CD4-positive, alpha-beta T cell treated with Interleukin-10 for 1 hour (primary cell): ENCODE measurements at regions not wholly inside any gene's neighbourhood (a gene's known extent, or its start where the extent isn't known, plus 50 kb on each side); places are given as distances from the start of the nearest gene placed in this dataset.
A peak's percentile ranks its signal among the peaks of the same experiment; 100 is the strongest.
"Not testable (repeated sequence)": the region's sequence is repeated elsewhere in the genome, so short reads cannot be mapped to it uniquely, and the experiment has no call there.

Experiments used
- DNase-seq: peaks from one replicate; pipeline ENCODE4 v3.0.0-alpha.2; 2020

DNA sequence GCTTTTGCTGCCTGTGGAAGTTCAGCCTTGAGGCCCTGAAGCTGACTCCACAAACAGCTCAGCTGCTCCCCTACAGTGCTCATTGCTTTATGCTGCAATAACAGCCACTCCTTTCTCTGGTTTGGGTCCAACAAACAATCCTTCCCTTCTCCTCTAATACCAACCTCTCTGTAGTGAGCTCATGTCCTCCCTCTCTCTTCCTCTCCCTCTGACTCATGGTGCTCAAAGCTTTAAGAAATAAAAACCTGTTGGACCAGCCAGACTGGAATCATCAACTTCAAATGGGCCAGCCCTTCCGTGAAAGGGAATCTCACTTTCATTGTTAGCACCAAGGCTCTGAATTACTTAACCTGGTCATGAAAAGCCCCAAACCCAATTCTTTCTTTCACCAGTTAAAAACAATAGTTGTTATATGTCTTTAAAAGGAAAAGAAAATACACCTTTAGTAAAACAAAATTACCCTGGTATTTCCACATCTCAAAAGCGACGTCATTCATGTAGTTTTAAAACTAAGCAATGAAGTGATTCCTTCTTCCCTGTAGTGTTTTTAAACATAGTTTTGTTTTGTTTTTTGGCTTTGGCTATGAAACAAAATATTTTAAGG, 126.4 kb downstream of the DUSP6 start:
- DNase-seq, result no peak

- DNase-seq, result peak; percentile 74
These were observed 126.9 kb downstream of the DUSP6 start for GRCh38 chr12:89225401-89225800.

GRCh38 chr12:89222580-89222979, 129.7 kb downstream of the DUSP6 start:
- DNase-seq, result not testable (repeated sequence)

GRCh38 chr12:89217472-89217871, 134.8 kb downstream of the DUSP6 start:
- DNase-seq, result no peak

DNA sequence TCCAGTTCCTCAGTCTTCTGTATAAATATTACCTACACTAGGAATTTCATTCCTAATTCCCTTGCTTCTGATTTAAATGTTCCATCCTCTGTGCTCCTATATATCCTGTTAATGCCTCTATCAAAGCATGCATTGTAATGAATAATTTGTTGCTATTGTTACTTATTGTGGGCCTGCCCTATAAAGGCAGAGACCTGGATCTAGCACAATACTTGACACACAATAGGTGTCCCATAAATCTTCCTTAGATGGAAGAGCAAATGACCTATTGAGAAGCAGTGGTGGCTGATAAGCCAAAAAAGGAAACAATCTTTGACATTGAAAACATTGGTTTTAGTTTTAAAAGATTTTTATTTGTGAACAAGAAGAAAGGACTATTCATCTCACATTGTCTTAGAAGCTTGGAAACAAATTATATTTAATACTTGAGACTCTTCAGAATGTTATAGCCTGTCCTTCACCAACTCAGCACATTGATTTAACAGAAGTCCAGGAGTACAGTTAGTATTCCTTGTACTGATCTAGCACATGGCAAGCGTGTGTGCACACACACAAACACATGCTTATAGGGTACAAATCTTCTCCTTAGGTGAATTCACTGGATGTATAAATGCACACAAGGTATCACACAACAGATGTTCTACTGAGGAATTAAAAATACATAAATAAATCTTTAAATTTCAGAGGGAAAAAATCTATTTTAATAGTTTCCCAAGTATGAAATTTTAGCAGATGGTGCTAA, 135.9 kb downstream of the DUSP6 start:
- no peak for DNase-seq

DNA sequence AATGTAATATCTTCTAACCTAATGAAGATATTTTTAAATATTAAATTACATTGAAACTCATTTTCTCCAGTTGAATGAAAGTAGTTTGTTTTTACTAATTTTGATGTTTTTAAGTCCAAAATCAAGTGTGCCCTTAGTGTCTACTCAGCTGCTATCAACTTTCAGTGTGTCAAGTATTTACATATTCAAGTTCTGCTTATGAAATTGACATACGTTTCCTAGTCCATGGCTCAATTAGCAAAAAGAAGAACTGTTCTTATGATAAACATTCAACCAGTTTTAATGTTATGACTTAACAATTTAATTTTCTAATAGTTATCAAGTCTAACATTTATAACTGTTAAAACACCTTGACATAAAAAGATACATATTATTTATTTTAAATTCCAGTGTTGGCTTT, 137.1 kb downstream of the DUSP6 start:
- no peak for DNase-seq

- no peak for DNase-seq
These were observed 138.6 kb downstream of the DUSP6 start for GRCh38 chr12:89213747-89214146.

- DNase-seq, result no peak
These were observed 139.2 kb downstream of the DUSP6 start for GRCh38 chr12:89213139-89213538.

DNA sequence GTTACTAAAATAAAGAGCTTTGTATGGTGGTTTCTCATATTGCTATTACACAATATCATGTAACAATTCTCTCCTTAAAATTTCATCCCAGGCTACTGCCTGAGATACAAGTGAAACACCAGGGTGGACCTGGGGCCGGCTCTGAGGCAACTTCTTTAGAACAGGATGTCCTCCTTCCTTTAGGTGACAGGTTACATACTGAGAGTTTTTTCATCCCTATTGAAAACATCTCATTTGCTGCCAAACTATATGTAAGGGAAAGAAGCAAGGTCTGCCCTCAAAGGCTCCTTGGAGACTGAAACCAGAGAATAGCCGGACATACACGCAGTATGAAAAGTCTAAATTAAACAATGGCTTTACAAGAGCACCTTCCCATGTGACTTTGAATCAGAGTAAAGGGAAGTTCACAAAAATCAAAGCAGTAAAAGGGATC, 139.9 kb downstream of the DUSP6 start:
- no peak for DNase-seq

DNA sequence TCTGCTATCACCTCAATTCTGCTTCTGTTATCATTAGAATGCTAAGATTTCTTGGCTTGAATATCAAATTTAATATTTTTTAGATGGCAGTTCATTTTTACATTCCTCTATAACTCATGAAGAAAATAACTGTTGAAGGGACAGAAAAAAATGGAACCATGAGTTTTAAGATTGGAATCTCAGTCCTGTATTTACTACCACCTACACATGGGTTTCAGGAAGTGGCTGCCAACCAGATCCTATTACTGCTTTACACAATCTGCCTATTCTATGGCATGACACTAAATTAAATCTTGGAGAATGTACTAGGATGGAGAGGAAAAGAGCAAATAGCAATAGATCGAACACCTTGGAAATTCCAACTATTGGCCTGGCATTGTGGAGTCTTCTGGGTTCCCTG, 140.8 kb downstream of the DUSP6 start:
- DNase-seq, result no peak

DNA sequence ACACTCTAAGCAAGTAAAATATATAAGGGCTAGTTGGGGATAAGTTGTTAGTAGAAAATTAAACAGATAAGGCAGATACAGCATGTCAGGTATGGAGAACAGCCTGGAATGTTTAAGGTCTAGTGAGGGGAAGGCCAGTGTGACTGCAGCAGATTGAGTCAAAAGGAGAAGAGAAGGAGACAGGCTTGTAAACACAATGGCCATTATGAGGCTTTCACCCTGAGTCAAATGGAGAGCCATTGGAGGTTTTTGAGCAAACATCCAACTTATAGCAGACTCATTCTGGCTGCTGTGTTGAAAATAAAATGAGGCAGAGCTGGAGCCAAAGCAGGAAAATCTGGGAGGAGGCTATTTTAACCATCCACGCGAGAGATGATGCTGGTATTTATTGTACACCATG, 142.0 kb downstream of the DUSP6 start:
- no peak for DNase-seq

- DNase-seq, result no peak
These were observed 143.6 kb downstream of the DUSP6 start for GRCh38 chr12:89208661-89209096.

- no peak for DNase-seq
These were observed 145.9 kb downstream of the DUSP6 start for GRCh38 chr12:89206390-89206789.

DNA sequence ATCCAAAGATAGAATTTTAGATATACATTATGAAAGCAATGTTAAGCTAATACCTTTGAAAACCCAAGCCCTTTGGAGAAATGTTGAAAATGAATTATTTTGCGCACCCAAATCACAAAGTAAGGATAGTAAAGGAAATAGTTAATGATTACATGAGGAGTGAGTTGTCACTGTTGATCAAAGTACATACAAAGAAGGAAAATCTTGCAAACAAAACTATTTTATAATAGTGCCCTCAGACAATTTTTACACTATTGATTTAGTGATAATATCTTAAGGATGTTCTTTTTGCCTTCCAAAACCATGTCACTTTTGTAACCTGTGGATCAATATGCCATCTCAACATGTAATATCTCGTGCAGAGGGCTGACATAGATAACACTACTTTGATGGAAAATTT, 146.8 kb downstream of the DUSP6 start:
- no peak for DNase-seq

DNA sequence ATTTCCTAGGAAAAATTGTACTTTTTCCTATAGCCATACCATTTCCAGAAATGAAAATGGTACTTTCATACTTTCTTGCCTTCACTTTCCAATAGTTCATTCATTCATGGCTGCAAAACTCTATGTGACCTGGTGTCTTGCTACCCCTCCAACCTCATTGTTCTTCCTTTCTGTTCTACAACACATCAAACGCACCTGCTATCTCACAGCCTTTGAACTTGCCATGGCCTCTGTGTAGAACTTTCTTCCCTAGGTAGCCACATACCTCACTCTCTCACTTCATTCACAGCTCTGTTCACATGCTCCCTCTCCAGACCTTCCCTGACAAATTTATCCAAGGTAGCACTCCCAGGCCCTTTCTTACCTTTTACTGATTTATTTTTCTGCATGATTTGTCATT, 149.2 kb downstream of the DUSP6 start:
- DNase-seq, result no peak

DNA sequence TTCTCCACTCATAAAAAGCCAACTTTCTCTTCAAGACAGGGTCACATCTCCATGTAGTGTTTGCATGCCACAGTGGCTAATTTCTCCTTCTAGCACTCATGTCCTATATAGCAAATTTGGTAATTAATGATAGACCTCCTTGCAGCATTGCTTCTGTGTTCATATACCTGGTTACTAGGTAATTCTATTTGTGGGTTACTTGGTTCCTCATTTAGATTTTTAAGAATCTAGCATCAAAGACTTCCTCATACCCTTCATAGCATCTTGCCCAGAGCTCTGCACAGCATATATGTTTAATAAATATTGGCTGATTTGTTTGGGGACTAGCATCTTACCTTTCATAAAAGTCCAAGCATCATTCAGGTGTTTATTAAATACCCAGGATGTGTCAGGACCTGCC, 152.1 kb downstream of the DUSP6 start:
- DNase-seq, result no peak

DNA sequence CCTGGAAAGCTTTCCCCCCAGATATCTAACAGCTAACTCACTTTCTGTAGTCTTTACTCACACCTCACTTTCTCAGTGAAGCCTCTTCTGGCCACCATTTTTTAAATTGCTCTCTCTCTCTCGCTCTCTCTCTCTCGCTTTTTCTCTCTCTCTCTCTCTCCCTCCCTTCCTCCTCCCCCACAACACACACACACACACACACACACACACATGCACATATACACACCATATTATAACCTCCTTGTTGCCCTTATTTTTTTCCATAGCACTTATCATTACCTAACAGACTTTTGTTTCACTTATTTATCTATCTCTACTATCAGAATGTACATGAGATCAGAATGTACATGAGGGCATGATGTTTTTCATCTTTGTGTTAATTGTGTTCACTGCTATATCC, 156.8 kb downstream of the DUSP6 start:
- no peak for DNase-seq

GRCh38 chr12:89194683-89195082, 157.6 kb downstream of the DUSP6 start:
- DNase-seq, result no peak

- DNase-seq, result no peak
These were observed 159.9 kb downstream of the DUSP6 start for GRCh38 chr12:89192429-89192828.

DNA sequence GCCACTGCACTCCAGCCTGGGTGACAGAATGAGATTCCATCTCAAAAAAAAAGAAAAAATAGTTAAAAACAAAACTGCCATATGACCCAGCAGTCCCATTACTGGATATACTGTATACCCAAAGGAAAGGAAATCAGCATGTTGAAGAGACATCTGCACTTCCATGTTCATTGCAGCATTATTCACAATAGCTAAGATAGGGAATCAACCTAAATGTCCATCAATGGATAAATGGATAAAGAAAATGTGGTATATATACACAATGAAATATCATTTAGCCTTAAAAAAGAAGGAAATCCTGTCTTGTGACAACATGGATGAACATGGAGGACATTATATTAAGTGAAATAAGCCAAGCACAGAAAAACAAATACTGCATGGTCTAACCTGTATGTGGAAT, 160.7 kb downstream of the DUSP6 start:
- not testable (repeated sequence) for DNase-seq

DNA sequence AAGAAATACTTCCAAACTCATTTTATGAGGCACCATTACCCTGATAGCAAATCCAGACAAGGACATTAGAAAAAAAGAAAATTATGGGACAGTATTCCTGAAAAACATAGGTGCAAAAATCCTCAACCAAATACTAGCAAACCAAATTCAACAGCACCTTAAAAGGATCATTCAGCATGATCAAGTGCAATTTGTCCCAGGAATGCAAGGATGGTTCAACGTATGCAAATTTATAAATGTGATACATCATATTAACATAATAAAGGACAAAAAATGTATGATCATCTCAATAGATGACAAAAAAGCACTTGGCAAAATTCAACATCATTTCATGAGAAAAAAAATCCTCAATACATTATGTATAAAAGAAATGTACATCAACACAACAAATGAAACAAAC, 162.9 kb downstream of the DUSP6 start:
- DNase-seq, result no peak

DNA sequence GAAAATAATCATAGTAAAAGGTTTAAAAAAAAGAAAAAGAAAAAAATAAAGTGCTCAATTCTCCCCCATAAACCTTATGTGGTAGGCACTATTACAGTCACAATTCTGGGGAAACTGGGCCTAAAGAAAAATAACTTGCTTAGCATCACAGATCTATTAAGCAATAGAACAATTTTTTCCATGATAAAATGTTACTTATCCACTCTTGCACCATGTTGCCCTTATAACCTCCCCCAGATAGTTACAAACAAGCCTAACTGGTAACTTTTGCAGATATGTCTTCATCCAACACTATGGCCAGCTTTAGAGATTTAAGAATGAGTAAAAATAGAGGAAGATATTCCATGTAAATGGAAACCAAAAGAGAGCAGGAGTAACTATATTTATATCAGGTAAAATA, 164.8 kb downstream of the DUSP6 start:
- no peak for DNase-seq

DNA sequence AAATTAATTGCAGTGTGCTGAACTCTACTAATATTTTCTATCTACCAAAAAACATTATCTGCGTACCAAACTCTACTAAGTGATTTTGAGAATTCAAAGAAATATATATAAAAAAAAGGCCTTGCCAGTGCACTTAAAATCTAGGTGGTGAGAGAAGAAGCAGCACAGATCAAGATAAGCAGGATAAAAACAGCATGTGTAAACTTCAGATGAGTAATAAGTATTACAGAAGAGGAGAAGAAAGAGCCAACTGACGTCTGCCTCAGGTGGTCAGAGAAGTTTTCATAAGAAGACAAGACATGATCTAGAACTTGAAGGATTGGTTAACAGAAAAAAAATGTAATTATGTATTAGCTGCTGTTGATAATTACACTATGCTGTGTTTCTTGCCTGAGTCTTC, 166.4 kb downstream of the DUSP6 start:
- DNase-seq, result no peak

- no peak for DNase-seq
These were observed 167.1 kb downstream of the DUSP6 start for GRCh38 chr12:89185181-89185580.

GRCh38 chr12:89183985-89184435, 168.3 kb downstream of the DUSP6 start:
- no peak for DNase-seq
